ENCODE measurements at regions not wholly inside any gene's neighbourhood (a gene's known extent, or its start where the extent isn't known, plus 50 kb on each side); places are given as distances from the start of the nearest gene placed in this dataset.
"Not testable (repeated sequence)": the region's sequence is repeated elsewhere in the genome, so short reads cannot be mapped to it uniquely, and the experiment has no call there.

DNA sequence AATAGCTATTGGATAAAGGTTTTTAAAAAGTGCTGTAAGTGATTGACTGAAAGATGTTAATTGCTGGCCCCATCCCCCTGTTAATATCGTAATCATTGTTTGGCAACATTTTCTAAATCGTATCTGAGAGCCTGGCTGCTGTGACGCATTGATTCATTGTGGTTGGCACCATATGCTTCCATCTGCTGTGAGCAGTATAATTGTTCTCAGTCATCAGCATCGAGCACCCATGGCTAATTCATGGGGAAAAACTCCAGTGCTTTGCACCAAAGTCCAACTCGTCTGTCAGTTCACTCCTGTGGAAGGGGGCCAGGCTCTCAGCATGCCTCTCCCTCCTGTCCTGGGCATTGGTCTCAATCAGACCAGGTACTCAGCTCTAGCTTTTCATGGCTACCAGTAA lies 205.2 kb downstream of the STK31 start:
- FAIRE-seq (no peak), DNase-seq (ENCODE audit: insufficient read length, low spot score) (no peak)
- no peak for TF ChIP-seq POLR2A (IDR thresholded peaks at IDR 0.05; ENCODE audit: low read depth, low read length)

DNA sequence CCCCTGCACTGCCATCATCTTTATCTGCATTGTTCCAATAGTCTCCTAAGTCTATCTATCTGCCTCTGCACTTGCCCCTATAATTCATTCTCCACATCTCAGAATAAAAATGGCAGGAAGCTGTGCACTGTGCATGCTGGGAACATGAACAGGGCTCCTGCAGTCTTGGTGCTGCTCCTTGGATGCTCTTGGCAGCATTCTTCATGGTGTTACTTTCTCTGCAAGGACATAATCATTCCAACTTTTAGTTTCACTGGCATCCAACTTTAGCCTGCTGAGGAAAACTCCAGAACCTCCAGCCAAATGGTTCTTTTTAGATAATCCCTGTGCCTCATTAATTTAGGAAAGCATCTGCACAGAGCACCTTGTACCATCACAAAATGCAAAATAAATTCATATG lies 208.3 kb downstream of the STK31 start:
- TF ChIP-seq POLR2A (IDR thresholded peaks at IDR 0.05; ENCODE audit: low read depth, low read length), result no peak
- FAIRE-seq (no peak), DNase-seq (ENCODE audit: insufficient read length, low spot score) (no peak)

DNA sequence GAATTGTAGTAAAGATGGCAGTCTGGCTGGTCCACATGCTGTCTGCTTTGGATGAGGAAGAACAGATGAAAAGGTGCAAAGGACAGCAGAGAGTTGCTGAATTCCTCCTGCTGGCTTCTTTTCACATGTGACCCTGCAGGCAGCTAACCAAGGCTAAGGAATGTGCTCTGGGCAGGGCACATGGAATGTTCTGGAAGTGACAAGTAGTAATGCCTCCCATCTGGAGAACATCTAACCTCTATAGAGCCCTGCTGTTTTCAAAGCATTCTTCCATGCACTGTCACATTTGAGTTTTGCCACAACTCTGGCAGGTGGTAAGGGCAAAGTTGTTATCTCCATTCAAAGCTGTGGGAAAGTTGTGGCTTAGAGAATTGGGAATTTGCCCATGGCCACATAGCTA lies 208.8 kb downstream of the STK31 start:
- TF ChIP-seq POLR2A (IDR thresholded peaks at IDR 0.05; ENCODE audit: low read depth, low read length), result no peak
- DNase-seq (ENCODE audit: insufficient read length, low spot score) (no peak), FAIRE-seq (no peak)

DNA sequence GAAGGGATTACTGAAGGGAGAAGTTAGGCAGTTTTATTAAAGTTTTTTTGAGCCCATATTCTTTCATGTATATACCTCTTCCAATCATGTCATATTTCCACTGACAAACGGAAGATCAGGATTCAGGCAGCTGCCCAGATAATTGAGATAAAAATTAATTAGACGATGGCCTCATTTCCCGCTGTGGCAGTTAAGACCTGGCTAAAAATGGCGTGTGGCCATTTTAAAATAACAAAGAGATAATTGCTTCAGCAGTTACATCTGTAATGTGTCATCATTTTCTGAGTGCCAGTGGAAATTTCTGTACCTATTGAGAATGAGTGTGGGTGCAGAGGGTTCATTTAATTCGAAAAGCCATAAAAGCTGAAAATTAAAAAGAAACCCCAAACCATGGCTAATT lies 215.1 kb downstream of the STK31 start:
- TF ChIP-seq POLR2A (IDR thresholded peaks at IDR 0.05; ENCODE audit: low read depth, low read length), result no peak
- FAIRE-seq, result no peak
- DNase-seq (ENCODE audit: insufficient read length, low spot score), result no peak

DNA sequence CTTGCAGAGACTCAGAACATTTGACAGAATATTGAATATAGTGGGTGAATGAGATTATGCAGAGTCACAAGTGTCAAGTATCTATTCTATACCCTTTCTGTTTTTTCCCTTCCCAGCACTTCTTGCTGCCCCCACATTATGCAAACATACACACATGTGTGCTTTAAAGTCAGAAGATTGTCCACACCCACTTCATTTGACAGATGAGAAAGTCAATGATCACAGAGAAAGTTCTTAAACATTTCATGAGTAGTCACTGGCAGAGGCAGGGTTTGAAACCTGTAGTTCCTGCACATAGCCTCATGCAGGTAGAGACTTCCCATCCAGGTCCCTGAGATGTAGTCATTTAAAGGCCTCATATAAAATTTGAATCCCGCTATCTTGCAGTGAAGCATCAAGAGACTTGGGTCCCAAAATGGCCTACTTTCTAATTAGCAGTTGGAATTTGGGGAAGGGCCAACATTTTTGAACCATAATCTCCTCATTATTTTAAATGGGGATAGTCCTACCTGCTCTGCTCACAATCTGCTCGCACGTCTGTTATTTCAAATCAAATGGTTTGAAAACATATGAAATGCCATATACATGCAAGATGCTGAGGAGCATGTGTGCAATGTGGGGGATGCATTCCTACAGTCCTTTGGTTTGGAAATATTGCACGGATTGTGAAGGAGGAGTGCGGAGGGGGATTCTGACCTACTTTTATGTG lies 217.8 kb downstream of the STK31 start:
- DNase-seq (ENCODE audit: insufficient read length, low spot score) (no peak), FAIRE-seq (no peak)
- TF ChIP-seq POLR2A (IDR thresholded peaks at IDR 0.05; ENCODE audit: low read depth, low read length), result no peak

DNA sequence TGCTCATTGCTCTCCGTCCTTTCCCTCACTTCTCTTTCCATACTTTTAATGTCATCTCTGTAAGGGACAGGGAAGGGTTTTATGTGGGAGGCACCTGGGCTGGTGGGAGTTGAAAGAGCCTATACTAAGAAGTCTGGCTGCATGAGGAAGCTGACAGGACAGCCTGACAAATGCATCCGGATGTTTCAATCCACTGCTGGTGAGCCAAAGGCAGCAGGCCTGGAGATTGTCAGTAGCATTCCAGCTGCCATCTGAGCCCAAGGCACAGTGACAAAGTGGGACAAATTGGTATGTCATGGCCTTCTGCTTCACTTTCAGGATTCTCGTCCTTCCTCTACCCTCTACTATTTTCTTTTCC lies 218.4 kb downstream of the STK31 start:
- DNase-seq (ENCODE audit: insufficient read length, low spot score), result no peak
- no peak for FAIRE-seq
- no peak for TF ChIP-seq POLR2A (IDR thresholded peaks at IDR 0.05; ENCODE audit: low read depth, low read length)

DNA sequence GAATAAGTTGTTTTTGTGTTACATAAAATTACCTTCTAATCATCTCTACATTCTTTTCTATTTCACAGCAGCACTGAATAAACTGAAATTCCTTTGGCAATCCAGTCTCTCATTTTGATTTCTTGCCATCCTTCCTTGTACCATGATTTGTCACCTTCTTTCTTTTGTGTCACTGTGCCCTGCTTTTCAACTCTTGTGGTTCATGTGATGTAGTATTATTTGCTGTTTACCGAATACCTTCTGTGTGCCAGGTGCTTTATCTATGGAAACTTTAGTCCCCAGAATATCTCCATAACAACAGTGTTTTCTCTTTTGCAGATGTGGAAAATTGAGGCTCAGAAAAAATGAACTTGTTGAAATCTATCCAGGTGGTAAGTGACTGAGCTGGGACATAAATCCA lies 220.3 kb downstream of the STK31 start:
- DNase-seq (ENCODE audit: insufficient read length, low spot score) (no peak), FAIRE-seq (no peak)
- no peak for TF ChIP-seq POLR2A (IDR thresholded peaks at IDR 0.05; ENCODE audit: low read depth, low read length)

DNA sequence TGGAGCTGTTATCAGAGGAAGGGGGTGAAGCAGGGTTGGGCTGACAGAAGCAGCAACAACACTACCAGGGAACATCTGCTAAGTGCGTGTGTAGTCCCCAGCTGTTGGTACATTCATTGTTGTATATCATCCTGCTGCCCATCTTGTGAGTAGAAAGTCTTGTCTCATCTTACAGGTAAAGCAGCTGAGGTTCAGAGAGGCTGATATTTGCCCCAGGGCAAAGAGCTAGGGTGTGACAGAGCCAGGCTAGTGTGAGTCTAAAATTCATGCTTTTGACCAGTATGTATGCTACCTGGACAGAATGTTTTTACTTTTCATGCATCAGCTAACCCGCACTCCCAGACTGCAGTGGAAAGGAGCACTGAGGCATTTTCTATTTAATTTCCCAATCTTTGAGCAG lies 221.6 kb downstream of the STK31 start:
- FAIRE-seq (no peak), DNase-seq (ENCODE audit: insufficient read length, low spot score) (no peak)
- no peak for TF ChIP-seq POLR2A (IDR thresholded peaks at IDR 0.05; ENCODE audit: low read depth, low read length)

DNA sequence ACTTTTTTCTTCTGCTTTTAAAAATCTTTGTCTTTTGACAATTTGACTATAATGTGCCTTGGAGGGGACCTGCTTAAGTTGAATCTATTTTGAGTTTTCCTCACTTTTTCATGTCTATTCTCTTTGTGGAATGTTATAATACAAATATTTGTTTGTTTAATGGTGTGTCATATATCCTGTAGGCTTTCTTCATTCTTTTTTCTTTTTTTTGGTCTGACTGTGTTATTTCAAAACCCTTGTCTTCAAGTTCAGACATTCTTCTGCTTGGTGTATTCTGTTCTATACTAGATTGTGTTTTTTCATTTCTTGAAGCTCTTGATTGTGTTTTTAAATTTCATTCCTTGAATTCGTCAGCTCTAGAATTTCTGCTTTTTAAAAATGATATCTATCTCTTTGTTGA lies 228.2 kb downstream of the STK31 start:
- no peak for DNase-seq (ENCODE audit: insufficient read length, low spot score)
- FAIRE-seq, result no peak
- TF ChIP-seq POLR2A (IDR thresholded peaks at IDR 0.05; ENCODE audit: low read depth, low read length), result no peak

DNA sequence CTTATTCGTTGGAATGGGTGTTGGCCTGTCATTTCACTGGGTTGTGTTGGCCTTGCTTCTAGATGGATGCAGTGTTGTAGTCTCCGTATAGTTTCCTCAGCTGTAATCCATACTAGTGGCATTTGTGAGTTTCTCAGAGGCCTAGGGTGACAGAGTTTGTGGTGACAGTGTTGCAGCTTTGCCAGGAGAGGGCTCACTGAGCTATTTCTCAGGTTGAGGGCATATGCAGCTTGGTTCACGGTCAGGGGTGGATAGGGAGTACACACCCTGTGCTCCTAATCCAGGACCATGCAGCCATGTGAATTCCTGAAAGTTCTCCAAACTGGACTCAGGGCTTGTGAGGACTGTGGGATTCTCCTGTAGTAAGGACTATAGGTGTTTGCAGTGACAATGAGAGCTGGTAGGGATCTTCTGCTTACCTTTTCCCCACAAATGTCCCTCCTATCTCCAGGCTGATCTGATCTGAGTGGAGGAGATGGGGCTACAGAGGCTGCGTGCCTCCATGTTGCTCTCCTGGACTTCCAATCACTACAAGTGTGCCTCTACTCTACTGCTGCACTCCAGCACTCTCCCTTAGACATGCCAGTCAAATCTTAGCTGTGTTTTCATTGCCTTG lies 229.0 kb downstream of the STK31 start:
- peak; percentile 70 for FAIRE-seq
- peak; percentile 30 for DNase-seq (ENCODE audit: insufficient read length, low spot score)
- no peak for TF ChIP-seq POLR2A (IDR thresholded peaks at IDR 0.05; ENCODE audit: low read depth, low read length)

DNA sequence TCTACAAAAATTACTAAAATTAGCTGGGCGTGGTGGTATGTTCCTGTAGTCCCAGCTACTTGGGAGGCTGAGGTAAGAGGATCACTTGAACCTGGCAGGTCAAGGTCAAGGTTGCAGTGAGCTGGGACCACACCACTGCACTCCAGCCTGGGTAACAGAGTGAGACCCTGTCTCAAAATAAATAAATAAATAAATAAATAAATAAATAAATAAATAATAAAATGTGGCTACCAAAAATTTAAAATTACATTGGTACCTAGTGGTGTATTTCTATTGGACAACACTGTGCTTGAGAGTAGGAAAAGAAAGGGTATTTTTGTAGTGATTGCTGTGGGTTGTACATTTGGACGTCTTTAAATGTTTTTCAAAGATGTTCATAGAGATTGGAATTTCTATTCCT lies 229.7 kb downstream of the STK31 start:
- DNase-seq (ENCODE audit: insufficient read length, low spot score); FAIRE-seq: not testable (repeated sequence)

DNA sequence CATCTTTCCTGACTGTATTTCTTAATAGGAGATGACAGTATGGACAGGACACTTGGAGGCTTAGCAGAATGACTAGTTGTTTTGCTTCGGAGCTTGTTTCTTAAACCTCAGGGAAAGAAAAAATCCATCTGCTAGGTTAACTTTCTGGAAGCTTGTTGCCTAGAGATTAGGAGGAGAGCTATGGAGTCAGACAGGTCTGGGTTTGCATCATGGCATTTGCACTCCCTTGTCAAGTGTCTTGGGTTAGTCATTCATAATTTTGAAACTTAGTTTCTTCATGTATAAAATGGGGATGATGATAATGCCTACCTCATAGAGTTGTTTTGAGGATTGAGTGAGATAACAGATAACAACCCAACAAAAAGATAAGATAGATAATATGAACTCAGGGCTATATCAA lies 231.5 kb downstream of the STK31 start:
- FAIRE-seq (no peak), DNase-seq (ENCODE audit: insufficient read length, low spot score) (no peak)
- TF ChIP-seq POLR2A (IDR thresholded peaks at IDR 0.05; ENCODE audit: low read depth, low read length), result no peak

DNA sequence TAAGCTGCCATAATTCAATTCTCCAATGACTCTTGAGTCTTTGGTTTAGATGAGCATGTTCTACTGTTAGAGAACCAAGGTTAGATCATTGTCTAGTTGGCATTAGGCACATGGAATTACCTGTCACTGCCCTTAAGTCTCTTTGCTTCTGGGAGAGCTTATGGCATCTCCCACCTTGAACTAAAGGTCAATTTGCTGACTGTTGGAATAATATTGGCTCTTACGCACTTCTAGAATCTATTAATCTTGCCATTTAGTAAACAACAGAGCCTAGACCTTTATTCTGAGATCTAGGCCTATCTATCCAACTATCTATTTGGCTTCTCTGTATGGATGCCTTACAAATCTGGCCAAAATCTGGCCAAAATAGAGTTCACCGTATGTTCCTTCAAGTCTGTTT lies 232.0 kb downstream of the STK31 start:
- no peak for TF ChIP-seq POLR2A (IDR thresholded peaks at IDR 0.05; ENCODE audit: low read depth, low read length)
- FAIRE-seq (no peak), DNase-seq (ENCODE audit: insufficient read length, low spot score) (no peak)

DNA sequence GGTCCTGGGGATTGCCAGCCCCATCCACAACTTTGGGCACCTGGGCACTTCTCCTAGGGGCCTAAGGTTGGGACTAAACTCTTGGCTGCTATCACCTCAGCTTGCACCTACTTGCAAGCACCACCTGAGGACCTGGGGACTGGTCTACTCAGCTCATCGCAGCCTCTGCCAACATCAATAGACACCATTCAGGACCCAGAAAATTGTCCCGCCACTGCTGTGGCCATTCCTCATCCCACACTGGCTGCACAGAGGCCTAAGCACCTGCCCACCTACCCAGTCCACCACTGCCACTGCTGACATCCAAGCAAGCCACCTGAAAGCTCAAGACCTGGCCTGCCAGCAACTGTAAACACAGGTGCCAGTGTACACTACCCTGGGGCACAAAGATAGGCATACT lies 234.1 kb downstream of the STK31 start:
- TF ChIP-seq POLR2A (IDR thresholded peaks at IDR 0.05; ENCODE audit: low read depth, low read length), result no peak
- DNase-seq (ENCODE audit: insufficient read length, low spot score), result no peak
- no peak for FAIRE-seq

DNA sequence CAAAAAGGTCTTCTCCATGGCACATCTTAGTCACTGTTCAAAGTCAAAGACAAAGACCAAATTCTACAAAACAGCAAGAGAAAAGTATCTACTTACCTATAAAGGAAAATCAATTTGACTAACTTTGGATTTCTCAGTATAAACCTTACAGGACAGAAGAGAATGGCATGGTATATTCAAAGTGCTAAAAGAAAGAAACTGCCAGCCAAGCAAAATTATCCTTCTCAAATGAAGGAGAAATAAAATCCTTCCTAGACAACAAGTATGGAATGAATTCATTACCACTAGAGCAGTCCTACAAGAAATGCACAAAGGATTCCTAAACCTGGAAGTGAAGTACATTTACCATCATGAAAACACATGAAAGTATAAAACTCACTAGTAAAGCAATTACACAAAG lies 235.5 kb downstream of the STK31 start:
- FAIRE-seq (no peak), DNase-seq (ENCODE audit: insufficient read length, low spot score) (no peak)
- TF ChIP-seq POLR2A (IDR thresholded peaks at IDR 0.05; ENCODE audit: low read depth, low read length), result no peak

DNA sequence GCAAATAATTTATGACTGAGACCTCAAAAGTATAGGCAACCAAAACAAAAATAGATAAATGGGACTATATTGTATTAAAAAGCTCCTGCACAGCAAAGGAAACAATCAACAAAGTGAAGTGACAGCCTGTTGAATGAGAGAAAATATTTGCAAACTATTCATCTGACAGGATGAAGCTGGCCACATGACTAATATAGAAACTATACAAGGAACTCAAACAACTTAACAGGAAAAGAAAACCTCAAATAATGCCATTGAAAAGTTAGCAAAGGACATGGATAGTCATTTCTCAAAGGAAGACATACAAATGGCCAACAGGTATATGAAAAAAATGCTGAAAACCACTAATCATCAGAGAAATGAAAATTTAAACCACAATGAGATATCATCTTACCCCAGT lies 245.1 kb downstream of the STK31 start:
- DNase-seq (ENCODE audit: insufficient read length, low spot score) (no peak), FAIRE-seq (no peak)
- TF ChIP-seq POLR2A (IDR thresholded peaks at IDR 0.05; ENCODE audit: low read depth, low read length), result no peak

Measured in H54 (cell line).